ENCODE measurements at regions not wholly inside any gene's neighbourhood (a gene's known extent, or its start where the extent isn't known, plus 50 kb on each side); places are given as distances from the start of the nearest gene placed in this dataset.

DNA sequence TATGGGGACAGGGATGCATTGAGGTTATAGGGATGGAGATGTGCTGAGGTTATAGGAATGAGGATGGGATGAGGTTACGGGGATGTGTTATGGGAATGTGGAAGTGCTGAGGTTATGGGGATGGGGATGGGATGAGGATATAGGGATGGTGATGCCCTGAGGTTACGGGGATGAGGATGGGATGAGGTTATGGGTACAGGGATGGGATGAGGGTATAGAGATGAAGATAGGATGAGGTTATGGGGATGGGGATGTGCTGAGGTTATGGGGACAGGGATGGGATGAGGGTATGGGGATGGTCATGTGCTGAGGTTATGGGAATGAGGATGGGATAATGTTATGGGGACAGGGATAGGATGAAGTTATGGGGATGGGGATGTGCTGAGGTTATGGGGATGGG, 542.8 kb downstream of the CDH26 start:
- no peaks in the 10 kb centered on the region for H3K4me1 ChIP-seq (ENCODE audit: insufficient read depth, low read length, poor library complexity, severe bottlenecking)
- CTCF ChIA-PET (ENCODE audit: unreplicated experiment), result no interaction called here
- BruUV-seq (replicated peaks), result no TSS peak
- TF ChIP-seq EZH2phosphoT487 (IDR thresholded peaks at IDR 0.05; ENCODE audit: borderline replicate concordance, low read depth, low read length), result no peak
- TF ChIP-seq, protein P1, sequence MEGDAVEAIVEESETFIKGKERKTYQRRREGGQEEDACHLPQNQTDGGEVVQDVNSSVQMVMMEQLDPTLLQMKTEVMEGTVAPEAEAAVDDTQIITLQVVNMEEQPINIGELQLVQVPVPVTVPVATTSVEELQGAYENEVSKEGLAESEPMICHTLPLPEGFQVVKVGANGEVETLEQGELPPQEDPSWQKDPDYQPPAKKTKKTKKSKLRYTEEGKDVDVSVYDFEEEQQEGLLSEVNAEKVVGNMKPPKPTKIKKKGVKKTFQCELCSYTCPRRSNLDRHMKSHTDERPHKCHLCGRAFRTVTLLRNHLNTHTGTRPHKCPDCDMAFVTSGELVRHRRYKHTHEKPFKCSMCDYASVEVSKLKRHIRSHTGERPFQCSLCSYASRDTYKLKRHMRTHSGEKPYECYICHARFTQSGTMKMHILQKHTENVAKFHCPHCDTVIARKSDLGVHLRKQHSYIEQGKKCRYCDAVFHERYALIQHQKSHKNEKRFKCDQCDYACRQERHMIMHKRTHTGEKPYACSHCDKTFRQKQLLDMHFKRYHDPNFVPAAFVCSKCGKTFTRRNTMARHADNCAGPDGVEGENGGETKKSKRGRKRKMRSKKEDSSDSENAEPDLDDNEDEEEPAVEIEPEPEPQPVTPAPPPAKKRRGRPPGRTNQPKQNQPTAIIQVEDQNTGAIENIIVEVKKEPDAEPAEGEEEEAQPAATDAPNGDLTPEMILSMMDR (conservative IDR thresholded peaks at IDR 0.05; ENCODE audit: low read length), result no peak
- no peak overlapping the region for H2AFZ ChIP-seq (ENCODE audit: low read length)
- DNase-seq (ENCODE audit: low spot score), result no peak
- H3K79me2 ChIP-seq (ENCODE audit: insufficient read depth, low read depth, low read length), result no peaks in the 10 kb centered on the region
- no peak overlapping the region for H3K4me3 ChIP-seq (ENCODE audit: low read depth, low read length, poor library complexity, severe bottlenecking)
- no peak overlapping the region for H3K4me2 ChIP-seq (ENCODE audit: low read length)
- H3K9me2 ChIP-seq (ENCODE audit: insufficient read depth, low read length), result no peaks in the 10 kb centered on the region
- H3K36me3 ChIP-seq (ENCODE audit: insufficient read depth, low read length), result no peaks in the 10 kb centered on the region
- no peaks in the 10 kb centered on the region for H4K20me1 ChIP-seq (ENCODE audit: insufficient read depth, low read length)
- no peaks in the 10 kb centered on the region for H3K9me3 ChIP-seq (ENCODE audit: low read length)
- intact Hi-C loops (cut with micrococcal nuclease; ENCODE audit: unreplicated experiment), result no loop called here
- H3K27ac ChIP-seq (ENCODE audit: low read depth, low read length, poor library complexity, severe bottlenecking), result no peak overlapping the region
- POLR2A ChIA-PET, result no interaction called here

DNA sequence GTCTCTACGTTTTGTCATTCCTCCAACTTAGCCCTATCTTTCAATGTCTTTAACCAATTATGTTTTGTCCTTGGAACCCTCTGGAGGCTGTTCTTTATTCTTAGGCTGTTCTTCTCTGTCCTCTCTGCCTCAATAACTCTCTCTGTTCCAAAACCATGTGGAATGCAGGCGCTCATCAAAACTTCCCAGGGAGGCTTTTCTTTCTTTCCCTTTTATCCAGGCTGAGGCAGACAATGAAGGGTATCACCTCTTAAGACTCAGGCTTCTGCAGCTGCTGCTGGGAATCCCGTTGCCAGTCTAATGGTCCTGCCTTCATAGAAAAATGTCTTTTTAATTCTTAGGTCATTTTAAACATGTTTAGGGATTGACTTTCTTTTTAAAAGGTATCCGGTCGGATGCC, 544.7 kb downstream of the CDH26 start:
- Histone ChIP-seq H4K20me1 (ENCODE audit: insufficient read depth, low read length) (no peaks in the 10 kb centered on the region), H3K9me3 (ENCODE audit: low read length) (no peaks in the 10 kb centered on the region), H2AFZ (ENCODE audit: low read length) (no peak overlapping the region), H3K4me1 (ENCODE audit: insufficient read depth, low read length, poor library complexity, severe bottlenecking) (no peaks in the 10 kb centered on the region), H3K36me3 (ENCODE audit: insufficient read depth, low read length) (no peaks in the 10 kb centered on the region), H3K4me3 (ENCODE audit: low read depth, low read length, poor library complexity, severe bottlenecking) (no peak overlapping the region), H3K9me2 (ENCODE audit: insufficient read depth, low read length) (no peaks in the 10 kb centered on the region), H3K79me2 (ENCODE audit: insufficient read depth, low read depth, low read length) (no peaks in the 10 kb centered on the region), H3K4me2 (ENCODE audit: low read length) (no peak overlapping the region), H3K27ac (ENCODE audit: low read depth, low read length, poor library complexity, severe bottlenecking) (no peak overlapping the region)
- TF ChIP-seq, protein P1 (conservative IDR thresholded peaks at IDR 0.05; ENCODE audit: low read length), result no peak
- no peak for TF ChIP-seq EZH2phosphoT487 (IDR thresholded peaks at IDR 0.05; ENCODE audit: borderline replicate concordance, low read depth, low read length)
- CTCF ChIA-PET (ENCODE audit: unreplicated experiment), result no interaction called here
- intact Hi-C loops (cut with micrococcal nuclease; ENCODE audit: unreplicated experiment), result no loop called here
- POLR2A ChIA-PET, result no interaction called here
- no peak for DNase-seq (ENCODE audit: low spot score)
- BruUV-seq (replicated peaks), result no TSS peak

DNA sequence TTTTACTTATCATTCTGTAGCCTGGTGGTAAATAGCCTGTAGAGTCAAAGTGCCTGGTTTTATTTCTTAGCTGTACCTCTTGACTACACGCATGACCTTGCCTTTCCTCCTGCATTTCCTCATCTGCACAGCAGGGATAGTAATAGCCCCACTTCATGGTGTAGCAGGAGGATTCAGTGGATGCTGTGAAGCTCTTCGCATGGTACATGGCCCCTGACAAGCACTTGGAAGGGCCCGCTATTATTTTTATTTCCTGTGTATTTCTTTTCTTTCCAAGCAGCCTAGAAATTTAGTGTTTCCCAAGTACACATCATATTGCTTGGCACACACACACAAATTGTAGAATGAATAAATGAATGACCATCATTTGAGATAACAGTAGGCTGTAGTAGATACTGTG, 547.2 kb downstream of the CDH26 start:
- Histone ChIP-seq H3K4me2 (ENCODE audit: low read length) (no peak overlapping the region), H3K9me3 (ENCODE audit: low read length) (no peaks in the 10 kb centered on the region), H3K27ac (ENCODE audit: low read depth, low read length, poor library complexity, severe bottlenecking) (no peak overlapping the region), H3K9me2 (ENCODE audit: insufficient read depth, low read length) (no peaks in the 10 kb centered on the region), H3K4me1 (ENCODE audit: insufficient read depth, low read length, poor library complexity, severe bottlenecking) (no peaks in the 10 kb centered on the region), H3K36me3 (ENCODE audit: insufficient read depth, low read length) (no peaks in the 10 kb centered on the region), H4K20me1 (ENCODE audit: insufficient read depth, low read length) (no peaks in the 10 kb centered on the region), H3K4me3 (ENCODE audit: low read depth, low read length, poor library complexity, severe bottlenecking) (no peak overlapping the region), H2AFZ (ENCODE audit: low read length) (no peak overlapping the region), H3K79me2 (ENCODE audit: insufficient read depth, low read depth, low read length) (no peaks in the 10 kb centered on the region)
- no TSS peak for BruUV-seq (replicated peaks)
- ChIA-PET CTCF (ENCODE audit: unreplicated experiment) (no interaction called here), POLR2A (no interaction called here)
- DNase-seq (ENCODE audit: low spot score), result no peak
- no peak for TF ChIP-seq EZH2phosphoT487 (IDR thresholded peaks at IDR 0.05; ENCODE audit: borderline replicate concordance, low read depth, low read length)
- TF ChIP-seq, protein P1 (conservative IDR thresholded peaks at IDR 0.05; ENCODE audit: low read length), result no peak
- intact Hi-C loops (cut with micrococcal nuclease; ENCODE audit: unreplicated experiment), result no loop called here

Data from OCI-LY7 (cell line).